GM06990 (cell line): ENCODE measurements at regions not wholly inside any gene's neighbourhood (a gene's known extent, or its start where the extent isn't known, plus 50 kb on each side); places are given as distances from the start of the nearest gene placed in this dataset.

Experiments
- DNase-seq: peaks from one replicate; pipeline ENCODE4 v3.0.0-alpha.2; 2011; ENCODE audit not compliant: insufficient read length; ENCODE audit errors: extremely low read depth
- H3K27me3 ChIP-seq: replicated peaks from 2 replicates; pipeline ENCODE4 v1.6.0; 2011; ENCODE audit warnings: low read length; ENCODE audit not compliant: control insufficient read depth, insufficient read depth
- H3K36me3 ChIP-seq: 2 replicates; pipeline ENCODE4 v1.5.1; 2011; ENCODE audit warnings: low read length; ENCODE audit not compliant: control insufficient read depth, insufficient read depth
- H3K4me3 ChIP-seq: replicated peaks from 2 replicates; pipeline ENCODE4 v1.5.1; 2011; ENCODE audit warnings: low read depth, mild to moderate bottlenecking, control low read depth, low read length
- CTCF ChIP-seq: IDR thresholded peaks from 2 replicates; pipeline ENCODE4 v1.5.1; 2011; ENCODE audit warnings: low read length, control low read depth, mild to moderate bottlenecking, inconsistent platforms; ENCODE audit not compliant: insufficient read depth, poor library complexity, severe bottlenecking

- Histone ChIP-seq H3K36me3 (no peaks in the 10 kb centered on the region), H3K4me3 (no peak overlapping the region), H3K27me3 (no peaks in the 10 kb centered on the region)
- TF ChIP-seq CTCF: no peak
- DNase-seq: no peak
Observed at GRCh38 chr2:5932556-5933469, 240.6 kb downstream of the SOX11 start.

GRCh38 chr2:5933669-5934068, 241.5 kb downstream of the SOX11 start:
- H3K27me3 ChIP-seq: no peaks in the 10 kb centered on the region
- no peak for TF ChIP-seq CTCF
- no peak overlapping the region for H3K4me3 ChIP-seq
- H3K36me3 ChIP-seq: no peaks in the 10 kb centered on the region
- no peak for DNase-seq

GRCh38 chr2:5937321-5937720, 245.1 kb downstream of the SOX11 start:
- H3K27me3 ChIP-seq: no peaks in the 10 kb centered on the region
- TF ChIP-seq CTCF: no peak
- no peak overlapping the region for H3K4me3 ChIP-seq
- no peaks in the 10 kb centered on the region for H3K36me3 ChIP-seq
- DNase-seq: no peak

- Histone ChIP-seq H3K36me3 (no peaks in the 10 kb centered on the region), H3K4me3 (no peak overlapping the region), H3K27me3 (no peaks in the 10 kb centered on the region)
- DNase-seq: no peak
- TF ChIP-seq CTCF: no peak
Observed at GRCh38 chr2:5937851-5938565, 245.8 kb downstream of the SOX11 start.

GRCh38 chr2:5938566-5938896, 246.3 kb downstream of the SOX11 start:
- no peak for DNase-seq
- Histone ChIP-seq H3K36me3 (no peaks in the 10 kb centered on the region), H3K4me3 (no peak overlapping the region), H3K27me3 (no peaks in the 10 kb centered on the region)
- no peak for TF ChIP-seq CTCF
